ENCODE measurements at regions not wholly inside any gene's neighbourhood (a gene's known extent, or its start where the extent isn't known, plus 50 kb on each side); places are given as distances from the start of the nearest gene placed in this dataset.

GRCh38 chr14:29360656-29361055 lies 567.0 kb downstream of the PRKD1 start (continued):
- no peak for TF ChIP-seq CTCF (IDR thresholded peaks at IDR 0.05)
- TF ChIP-seq FOXK1 (CRISPR knock-in tag; IDR thresholded peaks at IDR 0.05), result no peak
- TF ChIP-seq, protein P1, sequence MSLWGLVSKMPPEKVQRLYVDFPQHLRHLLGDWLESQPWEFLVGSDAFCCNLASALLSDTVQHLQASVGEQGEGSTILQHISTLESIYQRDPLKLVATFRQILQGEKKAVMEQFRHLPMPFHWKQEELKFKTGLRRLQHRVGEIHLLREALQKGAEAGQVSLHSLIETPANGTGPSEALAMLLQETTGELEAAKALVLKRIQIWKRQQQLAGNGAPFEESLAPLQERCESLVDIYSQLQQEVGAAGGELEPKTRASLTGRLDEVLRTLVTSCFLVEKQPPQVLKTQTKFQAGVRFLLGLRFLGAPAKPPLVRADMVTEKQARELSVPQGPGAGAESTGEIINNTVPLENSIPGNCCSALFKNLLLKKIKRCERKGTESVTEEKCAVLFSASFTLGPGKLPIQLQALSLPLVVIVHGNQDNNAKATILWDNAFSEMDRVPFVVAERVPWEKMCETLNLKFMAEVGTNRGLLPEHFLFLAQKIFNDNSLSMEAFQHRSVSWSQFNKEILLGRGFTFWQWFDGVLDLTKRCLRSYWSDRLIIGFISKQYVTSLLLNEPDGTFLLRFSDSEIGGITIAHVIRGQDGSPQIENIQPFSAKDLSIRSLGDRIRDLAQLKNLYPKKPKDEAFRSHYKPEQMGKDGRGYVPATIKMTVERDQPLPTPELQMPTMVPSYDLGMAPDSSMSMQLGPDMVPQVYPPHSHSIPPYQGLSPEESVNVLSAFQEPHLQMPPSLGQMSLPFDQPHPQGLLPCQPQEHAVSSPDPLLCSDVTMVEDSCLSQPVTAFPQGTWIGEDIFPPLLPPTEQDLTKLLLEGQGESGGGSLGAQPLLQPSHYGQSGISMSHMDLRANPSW (CRISPR knock-in tag; conservative IDR thresholded peaks at IDR 0.05; ENCODE audit: low read depth), result no peak
- no peak for TF ChIP-seq ZNF416 (CRISPR knock-in tag; IDR thresholded peaks at IDR 0.05)

- Mint-ChIP-seq H3K4me3 (no peak overlapping the region), H3K27me3 (ENCODE audit: low read depth) (no peaks in the 10 kb centered on the region; the same call in 1 of the 2 replicates), H3K9me3 (peaks cover 7% of the 10 kb centered on the region; the same call in 1 of the 2 replicates), H3K36me3 (no peaks in the 10 kb centered on the region), H3K27ac (no peak overlapping the region), H3K4me1 (no peaks in the 10 kb centered on the region)
- ChIA-PET CTCF (no interaction called here), POLR2A (no interaction called here)
- ATAC-seq (no peak), DNase-seq (ENCODE audit: low spot score) (no peak)
- no peak for TF ChIP-seq ZNF532 (CRISPR knock-in tag; IDR thresholded peaks at IDR 0.05; ENCODE audit: borderline replicate concordance)
- no peak for TF ChIP-seq GTF2I (CRISPR knock-in tag; conservative IDR thresholded peaks at IDR 0.05)
- no peak for TF ChIP-seq HMGA2 (CRISPR knock-in tag; IDR thresholded peaks at IDR 0.05)
- TF ChIP-seq MAX (CRISPR knock-in tag; IDR thresholded peaks at IDR 0.05), result no peak
- TF ChIP-seq SP1 (CRISPR knock-in tag; conservative IDR thresholded peaks at IDR 0.05), result no peak
- no peak for TF ChIP-seq E2F1 (CRISPR knock-in tag; IDR thresholded peaks at IDR 0.05)
- no peak for TF ChIP-seq PRRX2 (CRISPR knock-in tag; IDR thresholded peaks at IDR 0.05)
- TF ChIP-seq ELF4 (CRISPR knock-in tag; IDR thresholded peaks at IDR 0.05; ENCODE audit: low read depth), result no peak
- no peak for TF ChIP-seq KAT7 (CRISPR knock-in tag; IDR thresholded peaks at IDR 0.05; ENCODE audit: borderline replicate concordance)
Observed at GRCh38 chr14:29370024-29370423, 557.6 kb downstream of the PRKD1 start.

GRCh38 chr14:29376237-29376636 lies 551.4 kb downstream of the PRKD1 start:
- no peaks in the 10 kb centered on the region for H3K4me1 Mint-ChIP-seq
- TF ChIP-seq GTF2I (CRISPR knock-in tag; conservative IDR thresholded peaks at IDR 0.05) (no peak), ESRRA (CRISPR knock-in tag; IDR thresholded peaks at IDR 0.05; ENCODE audit: borderline replicate concordance) (no peak), ZNF219 (CRISPR knock-in tag; IDR thresholded peaks at IDR 0.05; ENCODE audit: borderline replicate concordance) (no peak), ZNF512 (CRISPR knock-in tag; IDR thresholded peaks at IDR 0.05; ENCODE audit: borderline replicate concordance) (no peak), GRHL2 (CRISPR knock-in tag; IDR thresholded peaks at IDR 0.05; ENCODE audit: insufficient replicate concordance, severe bottlenecking) (no peak), ZNF121 (CRISPR knock-in tag; IDR thresholded peaks at IDR 0.05) (no peak), OVOL2 (CRISPR knock-in tag; IDR thresholded peaks at IDR 0.05; ENCODE audit: borderline replicate concordance) (no peak), ZNF423 (CRISPR knock-in tag; IDR thresholded peaks at IDR 0.05) (no peak), CREM (CRISPR knock-in tag; IDR thresholded peaks at IDR 0.05) (no peak), MAX (CRISPR knock-in tag; IDR thresholded peaks at IDR 0.05) (no peak)

More at GRCh38 chr14:29376237-29376636, 551.4 kb downstream of the PRKD1 start:
- Mint-ChIP-seq H3K4me3 (no peak overlapping the region), H3K27me3 (ENCODE audit: low read depth) (no peaks in the 10 kb centered on the region; the same call in 1 of the 2 replicates), H3K36me3 (no peaks in the 10 kb centered on the region), H3K9me3 (no peaks in the 10 kb centered on the region), H3K27ac (no peak overlapping the region)
- CTCF ChIA-PET, result no interaction called here
- POLR2A ChIA-PET, result no interaction called here
- no peak for ATAC-seq
- no peak for DNase-seq (ENCODE audit: low spot score)

Data from WTC11 (cell line).